DMS 273 (cell line): ENCODE measurements at regions not wholly inside any gene's neighbourhood (a gene's known extent, or its start where the extent isn't known, plus 50 kb on each side); places are given as distances from the start of the nearest gene placed in this dataset.
"Not testable (repeated sequence)": the region's sequence is repeated elsewhere in the genome, so short reads cannot be mapped to it uniquely, and the experiment has no call there.

Source experiments
- DNase-seq: peaks from one replicate; lab custom pipeline; 2025; ENCODE audit not compliant: unreplicated experiment; lab: John Stamatoyannopoulos, UW

DNA sequence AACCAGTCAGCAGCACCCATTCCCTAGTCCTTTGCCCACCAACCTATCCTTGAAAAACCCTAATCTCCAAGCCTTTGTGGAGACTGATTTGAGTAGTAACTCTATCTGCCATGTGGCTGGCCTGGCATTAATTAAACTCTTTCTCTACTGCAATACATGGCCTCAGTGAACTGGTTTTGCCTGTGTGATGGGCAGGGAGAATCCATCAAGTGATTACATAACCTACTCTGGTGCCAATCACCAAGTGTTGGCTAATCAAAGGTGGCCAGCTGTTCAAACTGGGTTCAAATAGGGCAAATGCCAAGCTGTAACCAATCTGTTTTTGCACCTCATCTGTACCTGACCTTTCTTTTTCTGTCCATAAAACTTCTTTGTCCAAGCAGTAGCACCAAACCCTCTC lies 139.8 kb upstream of the XPO1 start:
- DNase-seq, result no peak

DNA sequence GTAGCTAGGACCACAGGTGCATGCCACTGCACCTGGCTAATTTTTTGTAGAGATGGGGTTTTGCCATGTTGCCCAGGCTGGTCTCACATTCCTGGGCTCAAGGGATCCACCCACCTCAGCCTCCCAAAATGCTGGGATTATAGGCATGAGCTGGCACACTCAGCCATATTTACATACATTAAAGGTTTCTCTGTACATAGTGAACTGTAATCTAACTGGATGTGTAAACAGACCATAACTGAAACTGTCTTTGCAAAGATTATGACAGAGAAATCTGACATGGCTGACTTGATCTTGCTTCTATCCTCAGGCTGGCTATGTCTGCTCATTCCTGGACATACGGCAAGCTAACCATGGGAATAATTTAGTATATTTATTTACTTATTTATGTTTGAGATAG lies 139.2 kb upstream of the XPO1 start:
- no peak for DNase-seq

- DNase-seq, result no peak
Observed at GRCh38 chr2:61675204-61675603, 137.0 kb upstream of the XPO1 start.

DNA sequence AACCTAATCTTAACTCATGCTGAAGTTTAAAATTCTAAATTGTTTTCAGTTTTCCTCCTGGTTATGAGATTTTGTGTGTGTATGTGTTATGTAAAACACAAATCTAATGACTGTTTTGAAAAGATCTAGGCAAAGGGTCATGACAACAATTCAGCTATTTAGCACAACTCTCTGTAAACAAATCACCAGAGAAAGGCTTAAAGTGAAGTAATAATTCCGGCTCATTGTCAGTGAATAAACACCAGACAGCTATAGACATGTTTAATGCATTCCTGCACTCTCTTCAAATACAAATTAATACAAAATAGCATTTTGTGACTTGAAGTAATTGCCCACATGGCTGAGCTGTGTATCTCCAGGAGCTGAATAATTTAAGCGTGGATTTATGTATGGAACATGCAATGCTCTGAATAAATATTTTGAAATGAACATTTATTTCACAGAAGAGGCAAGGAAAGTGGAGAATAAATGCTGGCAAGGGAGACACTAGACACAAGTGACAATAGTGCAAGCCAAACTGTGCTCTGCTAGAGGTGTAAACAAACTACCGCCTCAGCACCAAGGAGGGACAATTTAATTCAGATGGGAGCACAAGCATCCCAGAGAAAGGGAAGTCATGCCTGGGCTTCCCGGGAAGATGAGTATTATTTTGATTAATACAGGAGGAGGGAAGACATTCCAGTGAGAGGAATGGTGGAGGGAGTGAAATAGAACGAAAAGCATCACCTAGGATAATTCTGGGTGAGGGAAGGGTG lies 133.6 kb upstream of the XPO1 start:
- no peak for DNase-seq

- peak; percentile 34 for DNase-seq
Observed at GRCh38 chr2:61670591-61671501, 132.7 kb upstream of the XPO1 start.

- DNase-seq, result no peak
Observed at GRCh38 chr2:61664190-61664589, 126.0 kb upstream of the XPO1 start.

GRCh38 chr2:61662990-61663389 lies 124.8 kb upstream of the XPO1 start:
- no peak for DNase-seq

DNA sequence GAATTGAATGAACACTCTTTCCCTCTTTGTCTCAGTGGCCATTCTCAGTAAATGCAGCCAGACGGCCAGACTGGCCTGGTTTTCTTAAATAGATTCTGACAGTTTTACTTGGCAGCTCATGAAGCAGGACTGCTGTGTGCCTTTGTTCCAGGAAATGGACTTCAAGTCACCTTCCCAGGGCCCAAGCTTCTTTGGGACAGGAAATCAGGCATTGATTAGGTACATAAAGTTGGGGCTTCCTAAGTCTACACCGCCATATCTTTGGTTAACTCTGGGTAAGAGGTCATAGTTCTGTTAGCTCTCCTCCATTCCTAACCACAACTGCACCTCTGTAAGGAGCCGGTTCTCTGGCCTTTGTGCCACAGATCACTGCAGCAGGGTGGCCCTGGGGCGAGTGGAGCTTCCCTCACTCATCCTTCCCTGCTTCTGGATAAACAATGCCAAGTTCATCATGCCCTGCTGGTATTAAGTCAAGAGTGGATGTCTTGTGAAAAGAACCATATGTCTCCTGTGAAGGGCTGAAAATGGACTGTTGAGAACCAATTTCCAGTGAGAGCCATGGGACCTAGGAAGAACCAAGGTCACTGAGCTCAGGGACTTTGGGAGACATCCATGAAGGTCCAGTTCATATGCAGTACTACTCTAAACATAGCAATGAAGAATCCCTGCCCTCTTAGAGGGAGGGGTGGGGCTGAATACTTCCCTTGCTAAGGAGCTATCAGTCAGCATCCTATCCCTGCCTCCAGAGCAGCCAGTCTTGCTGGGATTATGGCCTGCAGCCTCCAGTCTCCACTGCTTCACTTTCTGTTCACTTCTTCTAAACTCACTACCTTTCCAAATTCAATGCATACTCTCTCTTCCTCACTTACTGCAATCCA lies 122.6 kb upstream of the XPO1 start:
- DNase-seq, result no peak

- peak; percentile 65 for DNase-seq
Observed at GRCh38 chr2:61658841-61659780, 121.0 kb upstream of the XPO1 start.

DNA sequence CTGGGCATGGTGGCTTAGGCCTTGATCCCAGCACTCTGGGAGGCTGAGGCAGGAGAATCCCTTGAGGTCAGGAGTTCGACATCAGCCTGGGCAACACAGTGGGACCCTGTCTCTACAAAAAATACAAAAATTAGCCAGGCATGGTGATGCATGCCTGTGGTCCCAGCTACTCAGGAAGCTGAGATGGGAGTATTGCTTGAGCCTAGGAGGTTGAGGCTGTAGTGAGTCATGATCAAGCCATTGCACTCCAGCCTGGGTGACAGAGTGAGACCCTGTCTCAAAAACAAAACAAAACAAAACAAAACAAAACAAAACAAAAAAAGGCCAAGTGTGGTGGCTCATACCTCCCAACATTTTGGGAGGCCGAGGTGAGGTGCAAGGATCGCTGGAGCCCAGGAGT lies 111.8 kb upstream of the XPO1 start:
- DNase-seq, result not testable (repeated sequence)

- DNase-seq, result no peak
Observed at GRCh38 chr2:61649021-61649420, 110.9 kb upstream of the XPO1 start.

DNA sequence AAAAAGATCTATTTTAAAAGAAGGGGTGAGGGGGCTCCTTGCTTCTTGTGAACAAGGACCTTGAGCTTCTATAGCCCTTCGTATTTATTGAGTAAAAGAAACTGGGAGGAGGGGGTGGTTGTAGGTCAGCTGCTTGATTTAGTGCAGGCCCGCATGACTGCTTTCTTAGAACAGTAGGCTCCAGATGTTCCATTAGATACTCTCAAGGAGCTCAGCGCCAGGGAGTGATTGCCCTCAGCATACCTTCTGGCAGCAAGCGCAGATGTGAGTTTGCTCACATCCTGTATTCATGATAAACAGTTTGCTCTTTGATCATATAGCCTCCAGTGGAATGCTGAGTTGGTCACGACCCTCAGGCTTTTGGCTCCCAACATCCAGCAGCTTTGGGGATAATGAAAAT lies 108.9 kb upstream of the XPO1 start:
- no peak for DNase-seq

DNA sequence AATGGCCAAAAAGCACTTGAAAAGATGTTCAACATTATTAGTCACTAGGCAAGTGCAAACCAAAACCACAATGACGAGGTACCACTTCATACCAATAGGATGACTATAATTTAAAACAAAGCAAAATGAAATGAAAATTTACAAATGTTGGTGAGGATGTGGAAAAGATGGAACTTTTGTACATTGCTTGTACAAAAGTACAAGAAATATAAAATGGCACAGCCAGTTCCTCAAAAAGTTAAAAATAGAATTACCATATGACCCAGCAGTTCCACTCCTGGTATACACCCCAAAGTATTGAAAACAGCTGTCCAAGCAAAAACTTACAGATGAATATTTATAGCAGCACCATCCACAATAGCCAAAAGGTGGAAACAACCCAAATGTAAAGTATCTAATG lies 107.8 kb upstream of the XPO1 start:
- DNase-seq, result no peak

DNA sequence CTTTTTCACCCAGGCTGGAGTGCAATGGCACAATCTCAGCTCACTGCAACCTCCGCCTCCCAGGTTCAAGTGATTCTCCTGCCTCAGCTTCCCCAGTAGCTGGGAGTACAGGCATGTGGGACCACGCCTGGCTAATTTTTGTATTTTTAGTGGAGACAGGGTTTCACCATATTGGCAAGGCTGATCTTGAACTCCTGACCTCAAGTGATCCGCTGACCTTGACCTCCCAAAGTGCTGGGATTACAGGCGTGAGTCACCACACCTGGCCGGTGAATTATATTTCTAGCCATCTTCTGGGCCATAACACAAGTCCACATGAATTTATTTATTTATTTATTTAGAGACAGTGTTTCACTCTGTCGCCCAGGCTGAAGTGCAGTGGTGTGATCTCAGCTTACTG lies 105.0 kb upstream of the XPO1 start:
- not testable (repeated sequence) for DNase-seq

DNA sequence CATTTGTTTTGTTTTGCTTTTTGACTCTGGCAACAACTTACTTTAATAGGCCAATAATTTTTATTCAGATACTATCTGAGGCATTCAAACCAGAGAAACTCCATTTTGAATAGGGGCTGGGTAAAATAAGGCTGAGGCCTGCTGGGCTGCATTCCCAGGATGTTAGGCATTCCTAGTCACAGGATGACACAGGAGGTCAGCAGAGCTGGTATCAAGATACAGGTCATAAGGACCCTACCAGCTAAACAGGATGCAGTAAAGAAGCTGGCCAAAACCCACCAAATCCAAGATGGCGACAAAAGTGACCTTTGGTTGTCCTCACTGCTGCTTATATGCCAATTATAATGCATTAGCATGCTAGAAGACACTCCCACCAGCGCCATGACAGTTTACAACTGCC lies 102.2 kb upstream of the XPO1 start:
- DNase-seq, result no peak

DNA sequence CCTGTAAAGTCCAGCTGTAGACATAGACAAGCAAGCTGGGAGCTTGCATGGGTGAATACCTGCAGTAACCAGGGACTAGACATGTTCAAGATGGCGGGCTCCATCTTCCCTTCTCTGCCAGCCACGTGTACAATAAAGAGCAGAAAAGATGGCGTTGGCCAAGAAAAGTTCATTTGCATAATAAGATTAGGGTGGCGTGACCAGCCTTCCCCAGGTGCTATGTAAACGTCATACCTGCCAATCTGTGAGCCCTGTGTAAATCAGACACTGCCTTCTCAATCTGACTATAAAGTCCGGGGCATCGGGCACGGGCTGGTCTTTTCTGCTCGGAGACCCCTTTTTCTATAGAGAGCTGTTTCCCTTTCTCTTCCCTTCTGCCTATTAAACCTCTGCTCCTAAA lies 101.6 kb upstream of the XPO1 start:
- no peak for DNase-seq

DNA sequence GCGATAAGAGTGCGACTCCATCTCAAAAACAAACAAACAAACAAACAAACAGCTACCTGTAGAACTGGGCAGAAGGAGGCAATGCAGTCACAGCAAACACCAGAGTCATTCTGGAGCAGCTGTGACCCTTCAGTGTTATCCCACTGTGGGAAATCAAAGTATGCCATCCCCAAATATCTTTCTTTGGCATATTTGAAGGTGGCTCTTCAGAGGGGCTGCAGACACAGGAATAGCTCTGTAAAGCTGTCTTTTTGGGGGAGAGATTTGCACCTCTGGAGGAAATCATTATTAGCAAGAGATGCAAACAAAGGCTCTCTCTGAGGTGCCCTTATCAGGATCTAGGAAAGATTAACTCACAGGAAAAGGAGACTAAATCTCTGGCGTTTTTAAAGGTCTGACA lies 98.5 kb upstream of the XPO1 start:
- no peak for DNase-seq

DNA sequence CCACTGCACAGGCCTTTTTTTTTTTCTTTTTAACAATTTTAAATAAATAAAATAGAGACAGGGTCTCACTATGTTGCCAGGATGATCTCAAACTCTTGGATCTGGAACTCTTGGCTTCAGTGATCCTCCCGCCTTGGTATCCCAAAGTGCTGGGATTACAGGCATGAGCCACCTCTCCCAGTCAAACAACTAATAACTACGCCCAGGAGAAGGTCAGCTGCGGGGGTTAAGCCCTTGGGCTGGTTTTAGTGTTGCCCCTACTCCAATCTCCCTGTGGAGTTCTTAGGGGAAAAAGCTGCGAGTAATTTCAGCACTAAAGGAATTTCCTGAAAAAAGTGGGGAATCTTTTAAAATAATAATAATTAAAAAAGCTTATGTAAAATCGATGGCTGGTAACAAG lies 96.4 kb upstream of the XPO1 start:
- DNase-seq, result no peak

DNA sequence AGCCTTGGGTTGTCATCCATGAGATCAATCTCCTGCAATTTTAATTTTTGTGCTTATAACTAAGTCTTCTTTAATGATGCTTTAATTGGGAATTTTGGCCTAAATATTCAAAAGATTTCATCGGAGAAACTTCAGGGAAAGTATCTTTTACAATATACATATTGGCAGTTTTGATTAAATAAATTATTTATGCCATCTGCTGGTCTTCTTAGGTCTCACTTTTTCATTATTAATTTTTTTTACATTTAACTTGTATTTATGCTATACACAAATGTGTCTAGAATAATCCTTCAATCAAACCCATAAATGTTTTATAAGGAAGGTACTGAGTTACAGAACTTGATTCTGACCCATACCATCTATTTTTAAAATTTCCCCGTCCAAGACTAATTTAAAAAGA lies 95.1 kb upstream of the XPO1 start:
- DNase-seq, result no peak
